Lower leg skin (tissue), 4 donors: ENCODE measurements at regions not wholly inside any gene's neighbourhood (a gene's known extent, or its start where the extent isn't known, plus 50 kb on each side); places are given as distances from the start of the nearest gene placed in this dataset.
"Not testable (repeated sequence)": the region's sequence is repeated elsewhere in the genome, so short reads cannot be mapped to it uniquely, and the experiment has no call there.

Source experiments
- DNase-seq, 2 donors: peaks; one replicate each; pipeline ENCODE4 v3.0.0-alpha.2; 2019; ENCODE audit warnings: low spot score in 2 of 2
- H3K4me3 ChIP-seq: fragments of 200-600 bp; sonication (generic); 2 replicates; pipeline ENCODE4 v1.5.1; 2017; ENCODE audit warnings: mild to moderate bottlenecking, low read depth; ENCODE audit not compliant: poor library complexity, severe bottlenecking
- POLR2A ChIP-seq, 2 donors: fragments of 450-650 bp; IDR thresholded peaks; one replicate each; pipeline ENCODE4 v1.6.1; 2016 to 2017; ENCODE audit warnings: antibody characterized with exemption in 2 of 2, mild to moderate bottlenecking in 1 of 2, moderate library complexity in 1 of 2
- WGBS, 2 donors: methylation state at CpG; one replicate each; pipeline ENCODE4 v1.1.5; 2018; 5-methylcytosine and 5-hydroxymethylcytosine counted together
- intact Hi-C: fragments of 100-400 bp; cut with DNase I; formaldehyde crosslinking; loops from one replicate; pipeline ENCODE4 v1.15.0; 2023; ENCODE audit warnings: low total_unique reads
- TF ChIP-seq, protein P1 (sequence below), 3 donors: fragments of 450-650 bp; IDR thresholded peaks; one replicate each; pipeline ENCODE4 v1.5.1; 2016; ENCODE audit warnings: antibody characterized with exemption in 3 of 3, mild to moderate bottlenecking in 3 of 3, moderate library complexity in 2 of 3

DNA sequence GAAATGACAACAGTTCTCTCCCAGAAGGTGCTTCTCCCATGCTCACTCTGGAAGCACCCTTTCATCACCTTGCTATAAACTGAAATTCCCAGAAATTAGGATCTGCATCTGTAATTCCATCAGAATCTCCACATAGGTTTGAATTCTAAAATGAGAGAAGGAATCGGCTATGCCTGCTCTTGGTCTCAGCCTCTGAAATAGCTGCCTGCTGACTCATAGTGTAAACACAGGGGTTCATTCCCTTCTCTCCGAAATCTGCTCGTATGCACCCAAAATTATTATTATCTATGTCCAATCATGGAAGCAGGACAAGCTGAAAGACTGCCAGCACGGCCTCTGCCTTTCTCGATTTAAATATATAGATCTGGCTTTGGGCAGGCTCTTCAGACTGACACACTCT lies 74.6 kb upstream of the TAB2 start:
- intact Hi-C loops: no loop called here
- WGBS, 2 donors: 92 to 93% methylated on average over 5 of the region's 5 CpGs
- H3K4me3 ChIP-seq: no peak overlapping the region
- no peak for DNase-seq
- TF ChIP-seq, protein P1, sequence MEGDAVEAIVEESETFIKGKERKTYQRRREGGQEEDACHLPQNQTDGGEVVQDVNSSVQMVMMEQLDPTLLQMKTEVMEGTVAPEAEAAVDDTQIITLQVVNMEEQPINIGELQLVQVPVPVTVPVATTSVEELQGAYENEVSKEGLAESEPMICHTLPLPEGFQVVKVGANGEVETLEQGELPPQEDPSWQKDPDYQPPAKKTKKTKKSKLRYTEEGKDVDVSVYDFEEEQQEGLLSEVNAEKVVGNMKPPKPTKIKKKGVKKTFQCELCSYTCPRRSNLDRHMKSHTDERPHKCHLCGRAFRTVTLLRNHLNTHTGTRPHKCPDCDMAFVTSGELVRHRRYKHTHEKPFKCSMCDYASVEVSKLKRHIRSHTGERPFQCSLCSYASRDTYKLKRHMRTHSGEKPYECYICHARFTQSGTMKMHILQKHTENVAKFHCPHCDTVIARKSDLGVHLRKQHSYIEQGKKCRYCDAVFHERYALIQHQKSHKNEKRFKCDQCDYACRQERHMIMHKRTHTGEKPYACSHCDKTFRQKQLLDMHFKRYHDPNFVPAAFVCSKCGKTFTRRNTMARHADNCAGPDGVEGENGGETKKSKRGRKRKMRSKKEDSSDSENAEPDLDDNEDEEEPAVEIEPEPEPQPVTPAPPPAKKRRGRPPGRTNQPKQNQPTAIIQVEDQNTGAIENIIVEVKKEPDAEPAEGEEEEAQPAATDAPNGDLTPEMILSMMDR (IDR thresholded peaks at IDR 0.05): no peak
- TF ChIP-seq POLR2A (IDR thresholded peaks at IDR 0.05): no peak

DNA sequence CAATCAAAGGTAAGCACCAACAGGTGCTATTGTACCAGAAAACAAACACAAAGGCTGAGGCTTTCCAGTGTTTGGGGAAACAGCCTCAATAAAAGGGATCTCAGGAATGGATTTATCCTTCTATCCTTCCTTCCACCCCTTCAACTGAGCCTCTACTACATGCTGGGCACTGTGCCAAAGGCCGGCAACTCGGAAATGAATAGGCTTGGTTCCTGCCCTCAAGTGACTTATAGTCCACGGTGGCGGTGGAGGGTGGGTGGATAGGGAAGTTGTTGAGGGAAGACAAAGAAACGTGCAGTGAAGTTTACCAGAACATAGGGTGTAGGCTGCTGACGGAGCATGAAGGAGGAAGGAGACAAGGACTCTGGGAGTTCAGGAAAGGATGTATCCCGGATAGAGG lies 73.4 kb upstream of the TAB2 start:
- no peak overlapping the region for H3K4me3 ChIP-seq
- 68 to 73% methylated on average over 7 of the region's 7 CpGs for WGBS, 2 donors
- no peak for DNase-seq
- intact Hi-C loops: no loop called here
- TF ChIP-seq, protein P1 (IDR thresholded peaks at IDR 0.05): no peak
- TF ChIP-seq POLR2A (IDR thresholded peaks at IDR 0.05): no peak

DNA sequence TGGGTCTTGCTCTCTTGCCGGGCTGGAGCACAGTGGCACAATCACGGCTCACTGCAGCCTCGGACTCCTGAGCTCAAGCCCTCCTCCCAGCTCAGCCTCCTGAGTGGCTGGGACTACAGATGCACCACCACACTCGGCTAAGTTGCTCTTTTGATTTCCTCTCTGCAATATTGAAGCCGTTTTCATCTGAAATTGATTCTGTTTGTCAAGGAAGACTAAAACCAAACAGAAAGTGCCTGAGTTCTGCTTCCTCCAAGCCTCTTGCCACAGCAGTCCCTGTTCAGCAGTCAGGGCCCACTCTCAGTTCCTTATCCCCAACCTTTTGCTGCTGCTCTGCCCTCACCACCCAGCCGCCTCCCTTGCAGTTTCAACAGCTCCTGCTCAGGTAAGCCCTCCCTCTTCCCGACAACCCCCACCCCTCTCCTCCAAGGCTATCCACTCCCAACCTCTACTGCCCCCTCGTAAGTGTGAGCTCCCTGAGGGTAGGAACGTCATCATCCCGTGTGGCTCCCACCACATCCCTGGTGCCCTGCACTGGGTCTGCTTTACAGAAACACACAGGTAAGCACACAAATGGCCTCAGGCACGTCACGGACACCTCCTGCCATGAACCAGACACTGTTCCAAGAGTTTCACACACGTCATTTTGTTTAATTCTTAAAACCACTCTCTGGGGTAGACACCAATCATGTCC lies 70.7 kb upstream of the TAB2 start:
- no peak overlapping the region for H3K4me3 ChIP-seq
- WGBS, 2 donors: 77 to 82% methylated on average over 13 of the region's 13 CpGs
- no peak for TF ChIP-seq POLR2A (IDR thresholded peaks at IDR 0.05)
- TF ChIP-seq, protein P1 (IDR thresholded peaks at IDR 0.05): no peak
- intact Hi-C loops: no loop called here
- DNase-seq: no peak

DNA sequence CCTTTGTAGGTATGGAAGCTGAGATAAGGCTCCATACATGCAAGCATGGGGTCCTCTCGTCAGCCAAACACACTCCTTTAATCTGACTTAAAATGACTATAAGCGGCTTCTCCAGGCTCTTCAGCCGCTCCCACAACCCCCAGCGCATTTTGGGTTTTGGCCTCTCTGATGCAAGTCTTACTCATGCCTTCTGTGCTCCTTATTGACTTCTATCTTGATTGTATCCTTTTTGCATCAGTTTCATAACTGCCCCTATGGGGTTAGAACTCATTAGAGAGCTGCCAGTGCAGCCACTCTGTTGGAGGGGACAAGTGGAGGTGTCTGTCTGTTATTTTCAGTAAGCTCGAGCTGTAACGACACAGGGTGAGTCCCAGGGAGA lies 70.1 kb upstream of the TAB2 start:
- no peak for DNase-seq
- H3K4me3 ChIP-seq: no peak overlapping the region
- WGBS, 2 donors: 91 to 92% methylated on average over 6 of the region's 6 CpGs
- no peak for TF ChIP-seq POLR2A (IDR thresholded peaks at IDR 0.05)
- TF ChIP-seq, protein P1 (IDR thresholded peaks at IDR 0.05): no peak
- intact Hi-C loops: no loop called here

DNA sequence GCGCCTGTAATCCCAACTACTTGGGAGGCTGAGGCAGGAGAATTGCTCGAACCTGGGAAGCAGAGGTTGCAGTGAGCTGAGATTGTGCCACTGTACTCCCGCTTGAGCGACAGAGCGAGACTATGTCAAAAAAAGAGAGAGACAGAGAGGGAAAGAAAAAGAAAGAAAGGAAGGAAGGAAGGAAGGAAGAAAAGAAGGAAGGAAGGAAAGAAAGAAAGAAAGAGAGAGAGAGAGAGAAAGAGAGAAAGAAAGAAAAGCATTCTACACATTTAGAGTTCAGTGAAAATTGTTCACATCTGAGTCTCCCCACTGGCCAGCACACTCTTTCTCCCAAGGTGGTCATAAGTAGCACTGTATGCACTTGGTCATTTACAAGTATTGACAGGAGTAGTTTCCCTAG lies 69.2 kb upstream of the TAB2 start:
- WGBS, 2 donors: 96% methylated on average over 5 of the region's 5 CpGs
- DNase-seq, intact Hi-C loops, H3K4me3 ChIP-seq: not testable (repeated sequence)

DNA sequence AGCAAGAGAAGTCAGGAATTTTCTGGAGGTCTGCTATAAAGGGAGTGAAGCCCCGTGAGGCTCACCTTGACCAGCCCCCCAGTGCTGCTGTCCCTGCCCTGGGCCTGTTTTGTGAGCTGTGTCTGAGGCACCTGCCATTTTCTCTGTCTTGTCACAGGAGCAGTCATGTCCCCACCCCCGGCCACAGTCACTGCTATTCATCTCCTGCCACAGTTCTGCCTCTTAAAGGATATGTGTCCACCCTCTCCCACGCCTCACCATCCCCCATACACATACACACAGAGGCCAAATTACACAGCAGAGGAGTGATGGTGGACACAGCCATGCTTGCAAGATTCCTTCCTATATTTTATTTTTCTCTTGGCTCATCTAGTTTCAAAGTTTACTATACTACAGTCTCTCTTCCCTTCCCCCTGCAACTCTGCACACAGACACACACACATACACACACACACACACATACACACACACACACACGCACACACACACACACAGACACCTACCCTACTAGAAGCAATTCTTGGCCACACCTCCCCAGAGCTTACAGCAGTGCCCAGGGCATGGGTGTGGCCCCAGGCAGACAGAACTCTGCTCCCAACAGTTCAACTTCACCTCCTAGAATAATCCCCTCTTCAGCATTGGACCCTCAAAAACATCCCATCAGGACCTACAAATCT lies 68.7 kb upstream of the TAB2 start:
- no peak overlapping the region for H3K4me3 ChIP-seq
- DNase-seq: no peak
- TF ChIP-seq, protein P1 (IDR thresholded peaks at IDR 0.05): no peak
- TF ChIP-seq POLR2A (IDR thresholded peaks at IDR 0.05): no peak
- 61 to 63% methylated on average over 4 of the region's 4 CpGs for WGBS, 2 donors
- intact Hi-C loops: no loop called here
